ENCODE measurements at regions not wholly inside any gene's neighbourhood (a gene's known extent, or its start where the extent isn't known, plus 50 kb on each side); places are given as distances from the start of the nearest gene placed in this dataset.

DNA sequence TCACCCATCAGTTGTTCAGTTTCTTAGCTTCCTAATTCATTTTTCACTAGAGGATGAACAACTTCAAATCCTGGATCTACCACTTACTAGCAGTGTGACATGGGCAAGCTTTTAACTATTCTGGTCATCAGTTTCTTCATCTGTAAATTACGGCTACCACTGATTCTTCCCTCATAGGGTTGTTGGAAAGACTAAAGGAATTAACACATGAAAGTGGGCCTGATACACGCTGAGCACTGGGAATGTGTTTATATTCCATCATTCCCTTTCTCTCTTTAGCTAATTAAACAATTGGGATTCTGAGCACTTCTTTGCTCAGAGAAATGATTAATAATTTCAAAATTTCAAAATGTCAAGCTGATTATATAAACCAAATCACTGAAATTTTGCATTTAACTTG lies 862.3 kb upstream of the GCFC2 start:
- no peak for DNase-seq

GRCh38 chr2:76569819-76570218 lies 859.1 kb upstream of the GCFC2 start:
- no peak for DNase-seq

- no peak for DNase-seq
Observed at GRCh38 chr2:76567478-76567877, 856.8 kb upstream of the GCFC2 start.

GRCh38 chr2:76564734-76565133 lies 854.0 kb upstream of the GCFC2 start:
- no peak for DNase-seq

DNA sequence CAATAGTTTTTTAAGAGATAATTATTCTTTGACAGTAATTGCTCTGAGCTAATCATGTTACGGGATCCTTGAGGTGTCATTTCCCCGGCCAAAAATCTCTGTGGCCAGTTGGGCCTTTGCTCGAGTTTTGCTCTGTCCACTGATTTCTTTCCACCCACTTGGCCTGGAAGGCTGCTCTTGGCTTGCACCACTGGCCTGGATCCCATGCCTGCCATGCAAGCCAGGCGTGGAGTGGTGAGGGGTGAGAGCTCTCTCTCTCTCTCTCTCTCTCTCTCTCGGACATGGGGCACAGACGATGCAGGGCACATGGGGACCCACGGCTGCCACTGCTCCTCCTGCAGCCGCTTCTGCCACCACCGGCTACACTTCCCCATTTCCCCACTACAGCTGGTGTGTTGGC lies 853.0 kb upstream of the GCFC2 start:
- no peak for DNase-seq

DNA sequence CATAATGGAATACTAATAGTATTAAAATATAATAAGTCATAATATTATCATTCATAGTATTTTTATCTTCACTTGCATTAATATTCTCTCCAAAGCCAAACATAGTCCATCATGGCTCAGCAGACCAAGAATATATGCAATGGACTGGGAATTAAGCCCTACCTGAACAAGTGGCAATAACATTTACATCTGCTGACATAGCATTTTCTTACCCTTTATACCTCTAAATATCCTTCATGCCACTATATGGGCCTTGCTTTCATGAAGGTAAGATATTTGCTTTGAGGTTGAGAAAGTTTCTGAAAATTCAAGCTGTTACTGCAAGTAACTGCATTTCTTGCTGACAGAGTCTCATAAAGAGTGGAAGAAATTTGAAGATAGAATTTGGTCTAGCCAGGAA lies 847.4 kb upstream of the GCFC2 start:
- no peak for DNase-seq

- no peak for DNase-seq
Observed at GRCh38 chr2:76556018-76556417, 845.3 kb upstream of the GCFC2 start.

GRCh38 chr2:76546207-76546606 lies 835.5 kb upstream of the GCFC2 start:
- DNase-seq: no peak

- no peak for DNase-seq
Observed at GRCh38 chr2:76544901-76545300, 834.2 kb upstream of the GCFC2 start.

DNA sequence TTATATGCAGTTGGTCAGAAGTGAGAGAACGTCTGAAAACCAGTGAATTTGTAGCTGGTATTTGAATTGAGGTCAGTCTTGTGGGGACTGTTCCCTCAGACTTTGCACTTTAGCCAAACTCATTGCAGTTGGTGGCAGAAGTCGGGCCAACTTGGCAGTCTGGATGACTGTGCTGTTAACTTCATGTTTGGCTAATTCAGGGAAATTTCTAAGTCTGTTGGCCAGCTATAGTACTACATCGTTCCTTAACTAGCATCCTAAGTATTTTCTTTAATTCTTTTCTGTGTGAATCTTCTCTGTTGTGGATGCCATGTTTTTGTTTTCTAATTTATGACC lies 806.8 kb upstream of the GCFC2 start:
- DNase-seq: no peak

DNA sequence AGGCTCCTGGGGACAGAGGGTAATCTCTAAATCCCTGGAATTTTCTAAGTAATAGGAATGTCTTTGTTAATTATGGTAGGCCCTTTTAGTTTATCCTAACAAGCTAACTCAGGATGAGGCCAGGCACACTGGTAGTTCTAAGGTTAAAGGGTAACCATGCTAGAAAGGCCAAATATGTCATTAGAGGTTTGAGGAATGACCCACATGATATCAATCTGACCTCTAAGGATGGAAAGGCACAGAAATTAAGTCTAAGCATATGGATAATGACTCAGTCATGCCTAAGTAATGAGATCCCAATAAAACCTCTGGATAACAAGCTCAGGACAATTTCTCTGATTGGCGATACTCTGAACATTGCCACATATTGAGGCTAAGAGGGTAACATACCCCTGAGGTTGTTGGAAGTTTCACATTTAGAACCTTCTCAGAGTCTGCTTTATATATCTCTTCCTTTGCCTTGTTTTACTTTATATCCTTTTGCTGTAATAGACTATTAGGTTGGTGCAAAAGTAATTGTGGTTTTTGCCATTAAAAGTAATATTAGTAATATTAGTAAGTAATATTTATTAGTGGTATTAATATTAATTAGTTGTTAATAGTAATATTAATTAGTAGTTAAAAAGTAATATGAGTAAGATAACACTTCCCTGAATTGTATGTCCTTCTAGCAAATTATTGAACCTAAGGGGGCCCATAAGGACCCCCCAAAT lies 806.3 kb upstream of the GCFC2 start:
- DNase-seq: no peak

DNA sequence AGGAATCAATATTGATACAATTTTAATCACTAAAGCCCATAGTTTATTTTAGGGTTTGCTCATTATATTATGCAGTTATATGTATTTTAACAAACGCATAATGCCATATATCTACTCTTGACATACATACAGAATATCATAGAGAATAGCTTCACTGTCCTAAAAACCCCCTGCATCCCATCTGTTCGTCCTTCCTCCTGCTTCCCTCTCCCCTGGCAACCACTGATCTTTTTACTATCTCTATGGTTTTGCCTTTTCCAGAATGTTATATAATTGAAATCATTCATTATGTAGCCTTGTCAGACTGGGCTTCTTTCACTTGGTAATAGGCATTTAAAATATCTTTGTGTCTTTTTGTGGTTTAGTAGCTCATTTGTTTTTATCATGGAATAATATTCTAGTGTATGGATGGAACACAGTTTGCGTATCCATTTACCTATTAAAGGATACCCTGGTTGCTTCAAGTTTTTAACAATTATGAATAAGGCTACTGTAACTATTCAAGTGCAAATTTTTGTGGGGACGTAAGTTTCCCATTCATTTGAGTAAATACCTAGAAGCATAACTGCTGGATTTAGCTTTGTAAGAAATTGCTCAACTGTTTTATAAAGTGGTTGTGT lies 801.6 kb upstream of the GCFC2 start:
- no peak for DNase-seq

DNA sequence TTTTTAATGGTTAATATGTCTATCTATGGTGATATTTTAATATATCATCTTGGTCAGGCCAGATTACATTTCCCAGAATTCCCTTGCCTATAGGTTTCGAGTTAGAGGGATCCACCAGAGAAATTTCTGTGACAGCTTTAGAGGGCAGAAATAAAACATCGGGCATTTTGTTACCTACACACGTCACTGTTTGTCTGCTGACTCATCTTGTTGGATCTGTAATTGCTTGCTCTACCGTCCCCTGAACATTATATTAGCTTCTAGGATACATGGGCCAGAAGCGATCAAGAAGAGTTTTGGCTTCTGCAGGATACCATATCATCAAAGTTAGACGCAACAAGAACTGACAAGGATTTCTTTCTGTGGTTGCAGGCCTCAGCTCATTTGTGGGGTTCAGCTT lies 795.8 kb upstream of the GCFC2 start:
- no peak for DNase-seq

GRCh38 chr2:76501641-76502040 lies 790.9 kb upstream of the GCFC2 start:
- DNase-seq: no peak

DNA sequence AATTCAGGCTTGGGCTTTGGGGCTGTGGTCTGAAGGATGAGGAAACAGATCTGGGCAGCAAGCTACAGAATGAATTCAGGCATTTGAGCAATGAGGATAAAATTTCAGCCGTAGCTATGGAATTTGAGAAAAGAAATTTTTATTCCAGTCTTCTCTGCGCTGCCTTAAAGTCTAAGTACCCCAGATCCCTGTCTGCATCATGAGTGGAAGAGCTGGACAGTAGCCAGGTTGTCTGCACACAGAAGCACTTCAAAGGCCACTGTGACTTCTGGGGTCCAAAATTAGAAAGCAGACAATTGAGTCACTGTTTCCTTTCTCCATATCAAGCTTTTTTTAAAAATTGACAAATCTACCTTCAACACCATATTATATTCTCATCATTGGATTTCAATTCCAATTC lies 787.6 kb upstream of the GCFC2 start:
- no peak for DNase-seq

- no peak for DNase-seq
Observed at GRCh38 chr2:76491503-76491902, 780.8 kb upstream of the GCFC2 start.

DNA sequence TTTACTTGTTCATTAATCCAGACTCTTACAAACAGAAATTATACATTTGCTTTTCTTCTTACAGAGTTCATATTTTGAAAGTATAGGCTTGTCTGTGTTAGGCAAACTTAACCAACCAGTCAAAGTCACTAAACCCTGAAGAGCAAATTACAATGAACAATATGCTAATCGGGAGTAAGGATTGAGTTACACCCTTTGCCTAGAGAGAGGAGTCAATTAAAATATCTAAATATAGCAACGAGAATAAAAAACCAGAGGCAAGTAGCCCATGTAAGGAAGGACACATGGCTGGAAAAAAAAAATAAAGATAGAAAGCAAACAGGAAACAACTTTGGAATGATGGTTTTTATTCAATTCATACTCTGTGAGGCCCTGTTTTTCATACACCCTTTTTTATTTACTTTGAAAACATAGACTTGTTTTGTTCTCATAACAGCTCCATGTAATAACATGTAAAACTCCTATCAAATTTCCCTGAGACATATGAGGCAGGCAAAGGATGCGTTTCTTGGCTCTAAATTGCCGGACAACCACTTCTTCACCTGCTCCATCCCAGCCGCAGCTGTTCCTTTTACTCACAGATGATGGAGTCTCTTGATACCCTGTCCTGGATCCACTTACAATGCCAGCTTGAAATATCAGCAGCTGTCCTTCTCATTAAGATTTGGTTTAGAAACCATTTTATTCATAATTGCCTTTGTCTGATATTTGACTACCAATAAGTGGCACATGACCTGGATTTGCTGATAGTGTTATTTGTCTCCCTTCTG lies 767.7 kb upstream of the GCFC2 start:
- no peak for DNase-seq

DNA sequence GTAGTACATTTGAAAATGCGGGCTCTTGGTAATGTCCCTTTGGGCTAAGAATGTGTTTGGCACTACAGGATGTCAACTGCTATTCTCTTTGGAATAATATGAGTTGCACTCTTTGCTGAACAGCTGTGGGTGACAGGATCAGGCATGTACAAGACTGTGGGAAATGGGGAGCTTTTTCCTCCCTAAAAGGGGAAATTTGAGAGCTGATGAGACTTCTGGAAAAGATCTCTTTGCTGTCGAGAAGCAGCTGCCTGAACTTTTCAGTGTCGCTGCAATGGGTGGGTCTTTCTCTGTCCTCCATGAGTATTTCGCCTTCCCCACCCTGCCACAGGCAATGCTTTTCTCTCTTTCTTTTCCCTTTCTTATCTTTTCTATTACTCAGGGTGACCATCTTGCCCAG lies 762.2 kb upstream of the GCFC2 start:
- no peak for DNase-seq

GRCh38 chr2:76469066-76469465 lies 758.4 kb upstream of the GCFC2 start:
- no peak for DNase-seq

DNA sequence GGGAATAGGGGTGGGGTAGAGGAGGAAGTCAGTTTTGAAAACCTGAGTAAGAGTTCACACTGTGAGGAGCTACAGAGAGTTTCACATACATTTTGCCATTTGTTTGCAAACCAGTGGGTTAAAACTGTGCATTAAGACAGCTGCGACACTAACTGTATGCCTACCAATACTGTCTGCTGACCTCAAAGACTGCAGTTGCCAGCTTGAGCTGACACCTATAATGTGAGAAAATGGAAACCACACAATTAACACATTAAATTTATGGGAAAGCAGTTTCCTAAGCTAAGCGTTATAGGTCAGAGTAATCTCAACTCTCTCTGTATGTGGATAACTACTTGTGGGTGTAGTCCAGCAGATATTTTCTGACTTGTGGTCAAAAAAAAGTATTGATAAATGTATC lies 756.6 kb upstream of the GCFC2 start:
- no peak for DNase-seq

- no peak for DNase-seq
Observed at GRCh38 chr2:76464310-76464709, 753.6 kb upstream of the GCFC2 start.

GRCh38 chr2:76461431-76461830 lies 750.7 kb upstream of the GCFC2 start:
- no peak for DNase-seq

DNA sequence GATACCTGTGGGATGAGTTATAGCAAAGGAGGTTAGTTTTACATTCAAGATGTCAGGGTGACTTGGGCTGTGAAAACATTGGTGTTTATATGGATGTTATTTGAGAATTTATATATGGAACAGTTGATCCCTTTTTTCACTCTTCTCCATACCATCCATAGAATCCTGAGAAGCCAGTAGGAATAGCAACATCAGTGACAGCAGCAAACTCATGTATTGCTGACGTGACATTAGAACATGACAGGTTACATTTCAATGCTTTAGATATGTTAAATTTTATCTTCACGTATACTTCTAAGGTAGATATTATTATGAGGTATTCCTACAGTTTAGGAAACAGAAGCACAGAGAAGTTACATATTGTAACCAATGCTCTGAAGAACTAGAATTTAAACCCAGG lies 745.2 kb upstream of the GCFC2 start:
- DNase-seq: no peak

- no peak for DNase-seq
Observed at GRCh38 chr2:76450024-76450475, 739.3 kb upstream of the GCFC2 start.
